ENCODE measurements at regions not wholly inside any gene's neighbourhood (a gene's known extent, or its start where the extent isn't known, plus 50 kb on each side); places are given as distances from the start of the nearest gene placed in this dataset.

DNA sequence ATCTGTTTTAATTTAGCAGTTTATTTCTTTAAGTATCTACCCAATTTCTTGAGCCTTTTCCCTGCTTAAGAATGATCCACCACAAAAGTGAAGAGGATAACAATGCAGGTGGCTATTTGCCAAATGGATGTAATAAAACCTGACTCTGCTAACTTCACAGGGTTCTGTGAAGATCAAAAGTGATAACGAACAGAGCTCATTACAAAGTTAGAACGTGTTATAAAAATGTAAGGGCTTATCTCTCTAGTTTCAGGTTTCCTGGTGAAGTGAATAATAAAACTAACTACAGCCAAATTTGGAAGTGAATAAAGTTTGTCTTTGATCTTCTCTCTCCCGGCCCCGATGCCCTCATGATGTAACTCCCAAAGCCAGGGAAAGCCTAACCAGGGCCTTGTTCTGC lies 497.9 kb downstream of the SMARCA1 start:
- Histone ChIP-seq H3K27me3 (replicated peaks in 1 of 2; ENCODE audit: control insufficient read depth in 2 of 2, insufficient read depth in 2 of 2, low read length in 1 of 2) (no peaks in the 10 kb centered on the region), H3K4me2 (ENCODE audit: control insufficient read depth, insufficient read depth) (no peak overlapping the region), H3K4me3 (no peak overlapping the region), H4K20me1 (ENCODE audit: control insufficient read depth, insufficient read depth) (no peaks in the 10 kb centered on the region), H3K4me1 (ENCODE audit: control insufficient read depth, insufficient read depth, low read length) (no peaks in the 10 kb centered on the region), H3K27ac (ENCODE audit: control insufficient read depth, insufficient read depth) (no peak overlapping the region), H2AFZ (ENCODE audit: control insufficient read depth, low read depth, low read length) (no peak overlapping the region), H3K9ac (ENCODE audit: control insufficient read depth, insufficient read depth, low read length) (no peak overlapping the region), H3K9me3 (replicated peaks; ENCODE audit: control insufficient read depth, insufficient read depth, low read length) (no peaks in the 10 kb centered on the region), H3K79me2 (ENCODE audit: control insufficient read depth, insufficient read depth, low read length) (no peaks in the 10 kb centered on the region), H3K36me3 (ENCODE audit: control insufficient read depth in 2 of 2, insufficient read depth in 2 of 2, low read length in 1 of 2) (no peaks in the 10 kb centered on the region)
- DNase-seq (ENCODE audit: low read depth, low spot score) (no peak), ATAC-seq (no peak), FAIRE-seq (no peak)
- no TSS peak for BruUV-seq (replicated peaks)
- in situ Hi-C loops (cut with MboI): no loop called here
- SMC1A ChIA-PET (ENCODE audit: uncharacterized antibody, unreplicated experiment): interaction anchor here (1.1 kb wide), 1 partner anchor 47 kb away, joined by 3 read pairs; no protein-coding TSS in a partner anchor
- TF ChIP-seq ZBTB4 (CRISPR knock-in tag; IDR thresholded peaks at IDR 0.05): no peak
- no peak for TF ChIP-seq YBX1 (IDR thresholded peaks at IDR 0.05)
- no peak for TF ChIP-seq PBX3 (IDR thresholded peaks at IDR 0.05; ENCODE audit: insufficient replicate concordance, low read depth, low read length)
- TF ChIP-seq SUPT20H (IDR thresholded peaks at IDR 0.05; ENCODE audit: borderline replicate concordance, control insufficient read depth, low read depth, low read length): no peak
- TF ChIP-seq, protein P1, sequence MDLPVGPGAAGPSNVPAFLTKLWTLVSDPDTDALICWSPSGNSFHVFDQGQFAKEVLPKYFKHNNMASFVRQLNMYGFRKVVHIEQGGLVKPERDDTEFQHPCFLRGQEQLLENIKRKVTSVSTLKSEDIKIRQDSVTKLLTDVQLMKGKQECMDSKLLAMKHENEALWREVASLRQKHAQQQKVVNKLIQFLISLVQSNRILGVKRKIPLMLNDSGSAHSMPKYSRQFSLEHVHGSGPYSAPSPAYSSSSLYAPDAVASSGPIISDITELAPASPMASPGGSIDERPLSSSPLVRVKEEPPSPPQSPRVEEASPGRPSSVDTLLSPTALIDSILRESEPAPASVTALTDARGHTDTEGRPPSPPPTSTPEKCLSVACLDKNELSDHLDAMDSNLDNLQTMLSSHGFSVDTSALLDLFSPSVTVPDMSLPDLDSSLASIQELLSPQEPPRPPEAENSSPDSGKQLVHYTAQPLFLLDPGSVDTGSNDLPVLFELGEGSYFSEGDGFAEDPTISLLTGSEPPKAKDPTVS (IDR thresholded peaks at IDR 0.05; ENCODE audit: low read depth, low read length): no peak
- no peak for TF ChIP-seq SP1 (IDR thresholded peaks at IDR 0.05; ENCODE audit: low read depth, low read length)
- no peak for TF ChIP-seq PAX8 (IDR thresholded peaks at IDR 0.05)
- no peak for TF ChIP-seq ZNF384 (IDR thresholded peaks at IDR 0.05; ENCODE audit: borderline replicate concordance, low read depth, low read length)
- TF ChIP-seq SPI1 (IDR thresholded peaks at IDR 0.05; ENCODE audit: borderline replicate concordance, insufficient read depth, low read depth, low read length): no peak
- no peak for TF ChIP-seq STAT3 (IDR thresholded peaks at IDR 0.05; ENCODE audit: low read depth, low read length)
- no peak for TF ChIP-seq SREBF1 (IDR thresholded peaks at IDR 0.05; ENCODE audit: low read length)
- no peak for TF ChIP-seq KAT2A (conservative IDR thresholded peaks at IDR 0.05; ENCODE audit: control insufficient read depth, low read depth, low read length)
- TF ChIP-seq MLLT1 (IDR thresholded peaks at IDR 0.05): no peak
- TF ChIP-seq EGR1 (IDR thresholded peaks at IDR 0.05; ENCODE audit: borderline replicate concordance in 1 of 2, low read depth in 2 of 2, low read length in 2 of 2): no peak
- RAD21 ChIA-PET (ENCODE audit: unreplicated experiment): no interaction called here
- WGBS (ENCODE audit: insufficient coverage, insufficient replicate concordance, low lambda C conversion rate, missing lambda C conversion rate): 23% methylated on average over 4 of the region's 4 CpGs
- POLR2A ChIA-PET: no interaction called here
- CTCF ChIA-PET: no interaction called here
- intact Hi-C loops (cut with micrococcal nuclease; ENCODE audit: unreplicated experiment): no loop called here
